ENCODE measurements at regions not wholly inside any gene's neighbourhood (a gene's known extent, or its start where the extent isn't known, plus 50 kb on each side); places are given as distances from the start of the nearest gene placed in this dataset.

GRCh38 chr5:56677690-56678305 lies 137.6 kb upstream of the MAP3K1 start:
- TF ChIP-seq SIN3A (IDR thresholded peaks at IDR 0.05; ENCODE audit: borderline replicate concordance, insufficient read depth, low read length) (no peak), POLR2AphosphoS5 (IDR thresholded peaks at IDR 0.05; ENCODE audit: low read depth, low read length) (no peak), TAF1 (IDR thresholded peaks at IDR 0.05; ENCODE audit: borderline replicate concordance, insufficient read depth, low read length) (no peak), REST (IDR thresholded peaks at IDR 0.05; ENCODE audit: insufficient read depth in 1 of 2, low read depth in 2 of 2, low read length in 2 of 2) (no peak), FOXP2 (optimal IDR thresholded peaks at IDR 0.05; ENCODE audit: borderline replicate concordance, extremely low read depth, extremely low read length, insufficient read depth) (no peak)

Measured in PFSK-1 (cell line).